ENCODE measurements at regions not wholly inside any gene's neighbourhood (a gene's known extent, or its start where the extent isn't known, plus 50 kb on each side); places are given as distances from the start of the nearest gene placed in this dataset.

- no peak for TF ChIP-seq CTCF (IDR thresholded peaks at IDR 0.05)
- no peak for TF ChIP-seq POLR2A (IDR thresholded peaks at IDR 0.05)
These were observed 1192.8 kb upstream of the TMEM132C start for GRCh38 chr12:127074161-127074560.

Measured in prostate gland (tissue), 2 donors.